ENCODE measurements at regions not wholly inside any gene's neighbourhood (a gene's known extent, or its start where the extent isn't known, plus 50 kb on each side); places are given as distances from the start of the nearest gene placed in this dataset.

DNA sequence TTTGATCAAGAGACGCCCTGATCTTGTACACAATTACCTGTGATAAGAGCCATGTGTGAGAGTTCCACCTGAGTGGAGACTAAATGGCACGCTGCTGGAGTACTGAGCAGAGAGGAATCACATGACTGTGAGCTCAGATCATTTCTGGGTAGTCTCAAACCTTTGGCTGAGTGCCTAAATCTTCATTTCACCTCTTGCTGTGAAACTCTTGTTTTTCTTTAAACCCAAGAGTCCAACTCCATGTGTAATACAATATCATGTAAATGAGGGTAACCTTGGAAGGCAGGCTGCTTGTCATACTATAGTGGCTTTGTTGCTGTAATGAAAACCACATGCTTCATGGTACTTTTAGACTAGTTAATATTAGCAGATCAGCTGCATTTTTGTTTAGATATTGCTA lies 156.9 kb downstream of the CAND1 start:
- no peak for DNase-seq (ENCODE audit: low read depth in 1 of 2, low spot score in 1 of 2)

DNA sequence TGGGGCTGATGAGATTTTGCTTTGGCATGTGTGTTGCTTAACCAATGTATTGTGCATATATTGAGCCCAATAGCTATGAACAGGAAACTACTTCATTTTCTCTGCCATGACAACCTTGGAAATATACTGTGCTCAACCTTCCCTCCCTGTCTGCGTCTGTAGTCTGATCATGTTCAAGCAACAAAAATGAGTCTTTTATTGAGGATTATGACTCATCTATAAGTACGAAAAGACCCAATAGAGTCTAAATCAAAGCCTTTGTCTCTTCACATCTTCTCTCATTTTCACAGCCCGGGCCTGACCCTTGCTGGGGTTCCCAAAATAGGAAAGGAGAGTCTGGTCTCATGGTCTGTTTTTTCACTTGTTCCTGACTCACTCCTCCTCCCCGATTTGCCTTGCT lies 158.2 kb downstream of the CAND1 start:
- DNase-seq (ENCODE audit: low read depth in 1 of 2, low spot score in 1 of 2) = no peak

DNA sequence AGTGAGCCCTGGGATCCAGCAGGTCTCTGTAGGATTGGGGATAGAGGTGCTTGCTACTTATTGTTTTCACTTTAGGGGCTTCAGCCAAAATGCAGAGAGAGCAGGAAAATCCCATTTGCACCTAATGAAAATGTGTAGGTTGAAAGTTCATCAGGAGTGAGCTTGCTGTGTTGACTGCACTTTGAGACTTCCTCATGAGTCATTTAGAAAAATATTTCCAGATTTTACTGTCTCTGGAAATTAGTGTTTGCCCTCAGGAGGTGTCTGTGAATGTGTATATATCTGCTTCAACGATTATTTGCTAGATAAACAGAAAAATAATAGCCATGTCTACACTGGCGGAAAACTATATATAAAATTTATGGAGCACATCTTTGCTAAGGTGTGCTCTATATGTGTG lies 159.3 kb downstream of the CAND1 start:
- no peak for DNase-seq (ENCODE audit: low read depth in 1 of 2, low spot score in 1 of 2)

DNA sequence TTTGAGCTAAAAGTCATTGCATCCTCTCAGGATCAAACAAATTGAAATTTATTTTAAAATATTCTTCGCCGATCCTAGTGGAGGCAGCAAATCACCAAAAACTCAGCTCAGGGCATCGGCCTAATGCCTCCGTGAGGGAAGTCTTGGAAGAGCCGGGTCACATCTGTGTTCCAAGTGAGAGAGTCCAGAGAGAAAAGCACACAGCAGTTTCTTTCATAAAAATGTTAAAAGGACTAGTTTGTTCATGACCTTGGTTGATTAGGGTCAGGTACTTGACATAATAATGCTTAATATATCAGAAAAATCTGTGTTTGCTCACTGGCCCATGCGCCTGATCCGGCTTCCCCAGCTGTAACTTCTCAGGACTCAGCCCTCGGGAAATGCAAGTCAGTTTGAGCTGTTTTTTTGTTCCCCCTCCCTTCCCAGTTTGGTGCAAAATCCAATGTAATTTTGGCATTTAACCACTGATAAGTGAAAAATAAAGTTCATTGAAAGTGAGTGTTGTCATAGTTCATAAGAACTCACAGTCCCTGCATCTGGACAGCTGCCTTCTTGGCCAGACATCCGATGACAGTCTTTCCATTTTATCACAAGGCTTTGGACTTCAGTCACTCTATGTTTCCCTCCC lies 161.7 kb downstream of the CAND1 start:
- DNase-seq (ENCODE audit: low read depth in 1 of 2, low spot score in 1 of 2) = no peak

DNA sequence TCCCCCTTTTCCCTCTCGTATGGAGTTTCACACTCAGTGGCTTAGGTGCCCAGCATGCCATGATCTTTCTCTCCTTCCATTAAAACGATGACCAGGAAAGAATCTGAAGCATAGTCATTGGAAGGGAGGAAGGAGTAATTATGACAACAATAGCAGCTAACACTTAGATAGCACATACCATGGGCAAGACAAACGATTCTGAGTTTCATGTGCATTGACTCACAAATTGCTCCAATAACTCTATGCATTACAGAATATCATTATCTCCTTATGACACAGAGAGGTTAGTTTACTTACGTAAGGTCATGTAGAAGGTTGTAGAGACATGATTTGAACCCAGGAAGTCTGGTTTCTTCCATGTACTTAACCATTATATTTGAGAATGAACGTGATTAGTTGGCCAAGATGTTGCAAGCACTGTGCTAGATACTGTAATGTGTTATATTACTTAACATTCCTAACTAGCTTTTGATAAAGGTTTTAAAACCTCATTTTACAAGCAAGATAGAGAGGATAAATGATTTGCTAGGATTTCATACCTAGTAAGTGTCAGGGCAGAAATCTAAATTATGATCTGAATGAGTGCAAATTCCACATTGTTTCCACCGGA lies 162.4 kb downstream of the CAND1 start:
- DNase-seq (ENCODE audit: low read depth in 1 of 2, low spot score in 1 of 2) = no peak

DNA sequence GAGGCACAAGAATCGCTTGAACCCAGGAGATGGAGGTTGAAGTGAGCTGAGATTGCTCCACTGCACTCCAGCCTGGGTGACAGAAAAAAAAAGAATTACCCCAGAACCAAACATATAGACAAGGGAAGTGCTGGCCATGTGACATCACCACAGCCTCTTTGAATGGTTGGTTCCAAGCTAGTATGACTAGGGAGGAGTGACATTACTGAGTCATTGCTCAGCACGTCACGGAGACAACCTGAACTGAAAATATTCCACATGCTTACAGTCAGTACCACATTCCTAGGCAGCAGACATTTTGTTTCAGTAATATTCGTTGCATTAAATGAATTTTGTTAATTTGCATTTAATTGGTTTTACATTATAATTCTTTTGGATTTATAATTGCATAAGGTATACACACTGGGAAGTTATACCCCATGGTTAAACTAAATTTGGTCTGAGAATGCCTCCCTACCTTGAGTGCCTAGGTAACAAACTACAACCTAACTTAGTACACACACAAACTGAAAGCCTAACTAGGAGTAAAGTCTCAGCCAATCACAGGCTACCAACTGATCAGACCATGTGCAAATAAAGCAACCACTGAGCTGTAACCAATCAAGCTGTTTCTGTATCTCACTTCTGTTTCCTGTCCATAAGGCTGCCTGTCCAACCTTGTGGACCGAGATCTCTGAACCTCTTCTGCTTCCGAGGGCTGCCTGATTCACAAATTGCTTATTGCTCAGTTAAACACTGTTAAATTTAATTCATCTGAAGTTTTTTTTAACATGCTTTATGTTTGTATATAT lies 164.4 kb downstream of the CAND1 start:
- no peak for DNase-seq (ENCODE audit: low read depth in 1 of 2, low spot score in 1 of 2)

DNA sequence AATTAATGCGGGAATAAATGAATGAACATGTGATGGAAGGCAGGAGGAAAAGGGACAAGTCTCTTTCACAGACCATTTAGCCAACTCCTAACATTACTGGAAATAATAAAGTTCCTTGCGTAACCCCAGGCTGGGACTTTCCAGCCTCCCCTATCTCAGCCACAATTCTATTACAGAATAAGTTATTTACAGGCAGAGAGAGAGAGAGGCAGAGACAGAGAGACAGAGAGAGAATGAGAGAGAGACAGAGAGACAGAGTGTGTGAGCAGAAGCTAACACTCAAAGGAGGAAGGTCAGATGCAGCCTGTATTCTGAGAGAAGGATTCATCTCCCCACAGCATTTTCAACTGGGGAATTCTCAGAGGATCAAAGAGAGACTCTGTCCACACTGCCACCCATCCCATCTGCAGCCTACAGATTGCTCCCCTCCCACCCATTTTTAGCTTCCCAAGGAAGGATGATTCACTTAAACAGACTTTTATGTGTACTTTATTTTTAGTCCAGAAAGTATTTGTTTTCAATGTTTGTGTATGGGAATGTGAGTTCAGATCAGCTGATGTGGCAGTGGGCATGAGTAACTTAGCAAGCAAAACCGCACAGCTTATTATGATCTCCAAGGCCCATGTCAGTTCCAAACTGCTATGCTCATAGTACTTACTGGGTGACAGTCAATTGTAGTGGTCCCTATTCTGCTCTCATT lies 165.7 kb downstream of the CAND1 start:
- no peak for DNase-seq (ENCODE audit: low read depth in 1 of 2, low spot score in 1 of 2)

DNA sequence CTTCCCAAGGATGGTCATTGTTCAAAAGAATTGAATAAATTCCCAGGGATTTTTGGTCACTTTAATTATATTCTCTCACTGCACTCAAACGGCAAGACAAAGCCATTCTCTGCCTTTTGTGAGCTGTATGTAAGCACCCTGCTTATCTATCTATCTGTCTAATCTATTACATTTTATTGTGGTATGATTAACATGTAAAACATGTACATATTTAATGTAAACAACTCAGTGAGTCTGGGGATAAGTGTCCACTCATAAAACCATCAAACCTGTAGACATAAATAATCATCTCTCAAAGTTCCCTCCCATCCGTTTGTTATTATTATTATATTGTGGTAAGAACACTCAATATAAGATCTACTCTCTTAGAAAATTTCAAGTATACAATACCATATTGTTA lies 167.1 kb downstream of the CAND1 start:
- DNase-seq (ENCODE audit: low read depth in 1 of 2, low spot score in 1 of 2) = no peak

DNA sequence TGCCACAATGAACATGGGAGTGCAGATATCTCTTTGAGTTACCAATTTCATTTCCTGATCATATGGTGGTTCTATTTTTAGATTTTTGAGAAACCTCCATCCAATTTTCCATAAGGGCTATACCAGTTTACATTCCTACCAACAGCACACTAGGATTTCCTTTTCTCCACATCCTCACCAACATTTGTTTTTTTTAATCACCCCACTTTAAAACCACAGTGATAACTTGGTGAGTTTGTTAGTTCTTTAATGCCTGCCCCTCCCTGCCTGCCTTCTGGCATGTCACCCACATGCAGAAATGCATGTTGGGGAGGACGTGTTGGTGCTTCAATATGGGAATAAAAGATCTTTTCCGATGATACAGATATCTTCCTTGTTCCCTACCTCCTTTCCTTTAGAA lies 167.9 kb downstream of the CAND1 start:
- DNase-seq (ENCODE audit: low read depth in 1 of 2, low spot score in 1 of 2) = no peak

DNA sequence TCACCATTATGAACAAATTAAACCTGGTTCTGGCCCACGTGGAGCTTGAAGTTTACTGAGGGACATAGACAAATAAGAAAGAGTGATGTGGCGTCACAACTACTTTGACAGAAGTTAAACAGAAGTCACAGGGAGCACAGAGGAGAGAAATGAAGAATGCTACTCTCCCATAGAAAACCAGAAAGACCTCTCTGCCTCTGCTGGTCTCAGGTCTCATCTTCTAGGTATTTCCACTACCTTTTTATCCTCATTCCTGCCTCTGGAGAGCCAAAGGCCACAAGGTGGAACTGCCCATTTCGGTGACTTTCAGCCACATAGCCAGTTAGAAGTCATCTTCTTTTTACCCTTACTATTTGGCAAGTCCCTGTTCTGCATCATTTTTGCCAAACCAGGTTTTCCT lies 170.5 kb downstream of the CAND1 start:
- no peak for DNase-seq (ENCODE audit: low read depth in 1 of 2, low spot score in 1 of 2)

DNA sequence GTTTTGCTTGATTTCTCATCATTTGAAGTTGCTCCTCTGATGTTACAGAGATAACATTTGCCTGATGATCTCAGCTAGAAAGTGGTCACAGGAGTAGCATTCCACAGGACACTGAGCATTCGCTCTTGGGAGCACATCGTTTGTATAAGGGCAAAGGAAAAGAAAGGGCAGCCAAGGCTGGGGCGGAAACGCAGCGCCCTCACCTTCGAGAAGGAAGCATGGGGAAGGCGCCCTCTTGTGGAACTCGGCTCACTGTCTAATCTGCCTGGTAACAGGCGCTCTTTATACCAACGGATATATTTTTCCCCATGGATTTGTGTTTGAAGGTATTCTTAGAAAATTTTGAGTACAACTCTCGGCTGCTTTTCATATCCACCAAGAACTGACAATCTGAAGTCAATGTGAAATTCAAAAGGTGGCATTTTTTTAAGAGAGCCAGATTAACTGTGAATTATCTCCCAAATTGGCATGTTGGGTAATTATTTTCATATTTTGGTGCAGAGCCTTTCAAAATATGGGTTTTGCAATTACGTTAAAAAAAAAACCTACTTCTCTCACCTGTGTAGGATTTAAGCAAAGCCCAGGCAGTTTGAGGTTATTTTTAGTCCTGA lies 172.7 kb downstream of the CAND1 start:
- DNase-seq (ENCODE audit: low read depth in 1 of 2, low spot score in 1 of 2) = peak; percentile 47 to 63

DNA sequence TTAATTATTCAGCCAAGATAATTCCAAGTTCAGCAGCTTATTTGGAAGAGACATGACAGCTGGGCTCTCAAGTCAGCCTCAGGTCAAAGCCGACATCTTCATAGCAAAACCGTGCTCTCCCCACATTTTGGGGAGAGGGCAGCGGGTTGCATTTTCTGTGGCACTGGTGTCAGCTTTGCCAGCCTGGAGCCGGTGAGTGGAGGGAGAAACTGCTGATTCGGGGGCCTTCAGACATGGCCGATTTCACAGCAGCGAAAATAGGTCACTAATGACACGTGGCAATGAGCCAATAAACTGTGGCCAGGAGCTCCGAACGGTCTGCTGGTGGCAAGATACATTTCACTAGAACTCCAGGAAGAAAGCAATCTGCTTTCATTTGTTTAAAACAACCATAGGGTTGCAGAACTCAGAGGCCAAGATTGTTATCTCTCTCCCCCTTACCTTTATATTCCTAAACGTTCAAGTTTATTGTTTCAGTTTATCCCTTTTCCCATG lies 173.2 kb downstream of the CAND1 start:
- no peak for DNase-seq (ENCODE audit: low read depth in 1 of 2, low spot score in 1 of 2)

DNA sequence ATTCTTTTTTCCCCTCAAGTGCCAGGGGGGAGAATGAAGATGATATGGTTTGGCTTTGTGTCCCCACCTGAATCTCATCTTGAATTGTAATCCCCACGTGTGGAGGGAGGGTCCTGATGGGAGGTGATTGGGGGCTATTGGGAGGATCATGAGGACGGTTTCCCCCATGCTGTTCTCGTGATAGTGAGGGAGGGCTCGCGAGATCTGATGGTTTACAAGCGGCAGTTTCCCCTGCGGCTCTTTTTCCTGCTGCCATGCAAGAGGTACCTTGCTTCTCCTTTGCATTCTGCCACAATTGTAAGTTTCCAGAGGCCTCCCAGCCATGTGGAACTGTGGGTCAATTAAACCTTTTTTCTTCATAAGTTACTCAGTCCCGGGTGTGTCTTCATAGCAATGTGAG lies 173.7 kb downstream of the CAND1 start:
- no peak for DNase-seq (ENCODE audit: low read depth in 1 of 2, low spot score in 1 of 2)

DNA sequence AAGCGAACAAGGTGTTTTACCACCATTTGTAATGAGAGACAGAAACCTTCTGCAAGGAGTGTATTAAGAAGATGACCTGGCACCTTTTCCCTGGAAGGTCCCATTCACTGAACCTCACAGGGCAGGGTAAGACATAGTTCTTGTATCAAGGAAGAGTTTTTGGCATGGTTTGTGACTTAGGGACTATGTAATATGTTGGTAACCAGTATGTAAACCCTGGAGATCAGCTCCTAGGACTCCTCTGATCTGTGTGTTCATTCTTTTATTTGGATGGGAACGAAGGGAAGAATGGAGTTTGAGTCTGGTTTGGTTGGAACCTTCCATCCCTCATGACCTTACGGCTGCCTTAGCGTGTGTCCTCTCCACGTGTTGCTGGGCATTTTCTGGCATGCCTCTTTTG lies 175.4 kb downstream of the CAND1 start:
- DNase-seq (ENCODE audit: low read depth in 1 of 2, low spot score in 1 of 2) = no peak

DNA sequence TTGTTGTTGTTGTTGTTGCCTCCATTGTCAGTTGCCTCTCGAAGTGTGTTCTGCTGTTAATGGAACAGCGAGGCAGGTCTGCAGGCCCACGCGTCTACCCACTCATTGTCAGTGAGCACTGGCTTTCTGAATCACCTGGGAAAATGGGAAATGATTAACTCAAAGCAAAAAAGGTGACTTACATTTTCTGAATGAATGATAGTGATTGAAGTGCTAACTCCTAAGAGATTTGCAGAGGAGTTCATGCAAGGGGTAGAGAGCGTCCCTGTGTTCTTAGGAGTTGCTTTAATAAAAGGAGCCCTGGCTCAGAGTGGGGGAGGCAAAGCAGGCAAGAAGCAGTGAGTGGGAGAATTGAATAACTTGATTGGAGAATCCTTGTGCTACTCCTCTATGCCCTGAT lies 177.6 kb downstream of the CAND1 start:
- DNase-seq (ENCODE audit: low read depth in 1 of 2, low spot score in 1 of 2) = no peak

DNA sequence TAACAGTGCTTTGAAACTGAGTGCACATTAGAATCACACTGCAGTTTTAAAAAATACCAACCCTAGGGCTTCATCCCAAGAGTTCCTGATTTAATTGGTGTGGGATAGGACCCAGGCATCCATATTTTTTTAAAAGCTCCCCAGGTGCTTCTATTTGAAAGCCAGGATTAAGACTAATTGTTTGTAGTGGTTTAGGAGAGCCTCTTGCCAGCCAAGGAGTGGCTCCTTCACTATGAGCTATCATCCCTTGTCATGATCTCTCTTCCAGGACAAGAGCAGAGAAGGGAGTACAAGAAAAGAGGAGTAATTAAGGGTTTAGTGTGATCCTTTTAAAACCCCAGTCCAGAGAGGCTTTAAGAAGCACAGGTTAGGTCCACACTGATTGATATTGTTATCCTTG lies 178.0 kb downstream of the CAND1 start:
- DNase-seq (ENCODE audit: low read depth in 1 of 2, low spot score in 1 of 2) = no peak

DNA sequence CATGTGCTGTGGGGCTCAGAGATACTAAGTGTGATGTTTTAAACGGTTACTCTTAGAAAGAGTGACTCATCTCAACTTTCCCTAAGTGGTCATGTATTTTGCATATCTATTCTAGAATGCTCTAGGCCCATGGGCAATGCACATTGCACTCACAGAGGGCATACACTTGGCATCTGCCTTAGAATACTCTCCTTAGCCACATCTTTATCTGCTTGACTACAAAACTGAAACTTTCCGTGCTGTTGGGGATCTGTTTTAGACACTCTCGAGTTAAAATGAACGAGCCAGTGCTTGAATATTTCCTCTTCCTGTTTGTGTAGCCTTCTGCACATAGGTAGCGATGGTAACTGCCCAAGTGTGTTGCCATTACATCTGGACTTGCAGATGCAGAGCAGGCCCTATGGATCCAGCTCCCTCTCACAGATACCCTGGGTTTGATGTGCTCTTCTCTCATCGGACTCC lies 180.5 kb downstream of the CAND1 start:
- DNase-seq (ENCODE audit: low read depth in 1 of 2, low spot score in 1 of 2) = no peak

DNA sequence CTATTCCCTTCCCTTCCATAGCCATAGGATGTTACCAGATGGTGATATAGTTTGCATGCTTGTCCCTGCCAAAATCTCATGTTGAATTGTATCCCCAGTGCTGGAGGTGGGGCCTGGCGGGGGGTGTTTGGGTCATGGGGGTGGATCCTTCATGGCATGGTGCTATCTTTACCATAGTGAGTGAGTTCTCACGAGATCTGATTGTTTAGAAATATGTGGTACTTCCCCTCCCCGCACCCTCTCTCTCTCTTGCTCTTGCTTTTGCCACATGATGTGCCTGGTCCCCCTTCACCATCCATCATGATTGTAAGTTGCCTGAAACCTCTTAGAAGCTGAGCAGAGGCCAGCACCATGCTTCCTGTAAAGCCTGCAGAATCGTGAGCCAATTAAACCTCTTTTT lies 181.3 kb downstream of the CAND1 start:
- no peak for DNase-seq (ENCODE audit: low read depth in 1 of 2, low spot score in 1 of 2)

DNA sequence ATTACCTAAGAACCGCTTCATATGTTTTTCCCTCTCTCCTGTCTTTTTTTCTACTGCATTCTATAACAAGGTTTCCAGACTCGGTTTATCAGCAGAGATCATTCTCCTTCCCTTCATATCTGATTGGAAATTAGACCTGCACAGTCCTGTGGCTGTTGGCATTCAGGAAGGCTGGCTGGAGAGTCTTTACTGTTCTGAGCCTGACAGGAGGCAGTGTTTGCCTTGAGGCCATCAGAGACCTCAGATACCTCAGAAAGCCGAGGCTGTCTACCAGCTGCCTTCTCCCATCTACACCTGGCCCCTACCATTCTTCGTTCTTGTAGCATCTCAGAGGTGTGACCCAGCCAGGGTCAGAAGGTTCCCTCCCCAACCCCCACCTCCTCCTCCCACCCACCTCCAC lies 182.0 kb downstream of the CAND1 start:
- no peak for DNase-seq (ENCODE audit: low read depth in 1 of 2, low spot score in 1 of 2)

DNA sequence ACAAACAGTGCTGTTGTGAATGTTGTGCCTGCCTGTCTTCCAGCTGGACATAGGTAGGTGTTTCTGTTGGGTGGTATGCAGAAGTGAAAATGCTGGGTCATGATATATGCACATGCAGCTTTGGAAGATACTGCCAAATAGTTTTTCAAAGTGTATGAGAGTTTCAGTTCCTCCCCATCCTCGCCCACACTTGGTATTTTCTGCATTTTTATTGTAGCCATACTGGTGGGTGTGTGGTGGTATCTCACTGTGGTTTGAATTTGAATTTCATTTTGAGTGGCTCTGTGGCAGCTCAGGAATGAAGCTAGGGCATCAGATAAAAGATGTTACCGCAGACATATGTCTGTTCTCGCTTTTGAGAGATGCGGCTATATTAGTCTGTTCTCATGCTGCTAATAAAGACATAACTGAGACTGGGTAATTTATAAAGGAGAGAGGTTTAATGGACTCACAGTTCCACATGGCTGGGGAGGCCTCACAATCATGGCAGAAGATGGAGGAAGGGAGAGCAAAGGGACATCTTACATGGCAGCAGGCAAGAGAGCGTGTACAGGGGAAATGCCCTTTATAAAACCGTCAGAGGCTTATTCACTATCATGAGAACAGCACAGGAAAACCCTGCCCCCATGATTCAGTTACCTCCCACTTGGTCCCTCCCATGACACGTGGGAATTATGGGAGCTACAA lies 183.1 kb downstream of the CAND1 start:
- peak in 1 of 2 donors; percentile 47 for DNase-seq (ENCODE audit: low read depth in 1 of 2, low spot score in 1 of 2)

DNA sequence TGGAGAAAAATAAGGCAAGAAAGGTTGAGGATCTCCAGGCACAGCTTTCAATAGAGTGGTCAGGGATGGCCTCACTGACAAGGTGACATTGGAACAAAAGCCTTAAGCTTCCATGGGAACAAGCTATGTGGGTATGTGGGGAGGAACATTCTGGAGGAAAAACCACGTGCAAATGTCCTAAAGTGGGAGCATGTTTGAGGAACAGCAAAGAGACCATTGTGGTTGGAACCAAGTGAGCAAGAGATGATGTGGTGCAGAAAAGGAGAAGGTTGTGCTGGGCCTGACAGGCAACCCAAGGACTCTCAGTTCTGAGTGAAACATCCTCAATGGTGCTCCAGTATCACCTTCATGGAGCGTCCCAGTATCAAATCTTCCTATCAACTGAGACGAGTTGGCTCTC lies 184.0 kb downstream of the CAND1 start:
- no peak for DNase-seq (ENCODE audit: low read depth in 1 of 2, low spot score in 1 of 2)

All from activated CD4-positive, alpha-beta T cell treated with anti-CD3 and anti-CD28 coated beads, Interleukin-2, amount 50 U/mL, for 24 hours (primary cell).